GM18520 (cell line): ENCODE measurements at regions not wholly inside any gene's neighbourhood (a gene's known extent, or its start where the extent isn't known, plus 50 kb on each side); places are given as distances from the start of the nearest gene placed in this dataset.
A peak's percentile ranks its signal among the peaks of the same experiment; 100 is the strongest.

ENCODE experiments used
- ATAC-seq: cut with Tn5 transposase; IDR thresholded peaks from one replicate; pipeline ENCODE4 v1.9.1; 2021; ENCODE audit not compliant: unreplicated experiment

DNA sequence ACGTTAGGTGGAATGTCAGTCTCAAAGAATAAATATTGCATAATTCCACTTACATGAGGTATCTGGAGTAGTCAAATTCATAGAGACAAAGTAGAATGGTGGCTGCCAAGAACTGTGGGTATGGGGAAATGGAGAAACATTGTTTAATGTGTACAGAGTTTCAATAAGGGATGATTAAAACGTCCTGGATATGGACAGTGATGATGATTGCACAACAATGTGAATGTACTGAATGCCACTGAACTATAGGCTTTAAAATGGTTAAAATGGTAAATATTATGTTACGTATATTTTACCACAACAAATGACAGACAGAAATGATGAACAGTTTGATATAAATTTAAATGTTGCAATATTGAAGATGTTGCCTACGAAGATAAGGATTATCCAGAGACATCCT, 602.0 kb upstream of the PKDCC start:
- ATAC-seq: no peak

DNA sequence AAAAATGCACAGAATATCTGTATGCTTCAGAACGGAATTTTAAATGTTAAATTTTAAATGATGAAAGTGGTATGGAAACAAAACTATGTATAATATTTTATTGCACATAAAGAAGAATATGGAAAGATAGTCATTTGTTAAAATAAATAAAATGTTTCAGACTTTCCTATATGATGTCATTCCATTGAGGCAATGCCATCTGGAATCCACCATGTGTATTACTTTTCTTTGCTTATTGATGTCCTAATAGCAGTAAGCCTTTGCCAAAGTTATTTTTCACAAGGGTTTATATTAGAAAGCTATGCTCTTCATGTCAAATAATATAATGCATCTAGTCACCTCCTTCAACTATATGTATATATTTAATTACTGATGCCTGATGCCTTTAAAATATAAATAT, 601.6 kb upstream of the PKDCC start:
- ATAC-seq: no peak

- ATAC-seq: no peak
Observed at GRCh38 chr2:41448221-41448620, 599.6 kb upstream of the PKDCC start.

- no peak for ATAC-seq
Observed at GRCh38 chr2:41457026-41457425, 590.8 kb upstream of the PKDCC start.

GRCh38 chr2:41460661-41461060, 587.2 kb upstream of the PKDCC start:
- ATAC-seq: no peak

DNA sequence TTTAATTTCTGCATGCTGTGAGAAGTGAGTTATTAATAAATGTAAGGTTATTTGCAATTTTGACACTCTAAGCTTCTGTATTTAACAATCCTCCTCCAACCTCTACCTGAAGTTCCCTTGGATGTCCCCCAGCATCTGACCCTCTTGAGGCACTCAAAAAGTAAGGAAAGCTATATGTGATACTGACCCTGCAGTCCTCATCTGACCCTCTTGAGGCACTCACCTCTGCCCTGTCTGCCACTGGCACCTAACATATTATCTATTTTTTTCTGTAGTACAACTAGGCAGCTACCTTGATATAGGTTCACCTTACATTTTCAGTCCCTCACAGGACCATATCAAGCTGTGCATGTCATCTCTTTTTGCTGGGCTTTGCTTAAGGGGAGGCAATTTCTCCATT, 583.4 kb upstream of the PKDCC start:
- ATAC-seq: no peak

DNA sequence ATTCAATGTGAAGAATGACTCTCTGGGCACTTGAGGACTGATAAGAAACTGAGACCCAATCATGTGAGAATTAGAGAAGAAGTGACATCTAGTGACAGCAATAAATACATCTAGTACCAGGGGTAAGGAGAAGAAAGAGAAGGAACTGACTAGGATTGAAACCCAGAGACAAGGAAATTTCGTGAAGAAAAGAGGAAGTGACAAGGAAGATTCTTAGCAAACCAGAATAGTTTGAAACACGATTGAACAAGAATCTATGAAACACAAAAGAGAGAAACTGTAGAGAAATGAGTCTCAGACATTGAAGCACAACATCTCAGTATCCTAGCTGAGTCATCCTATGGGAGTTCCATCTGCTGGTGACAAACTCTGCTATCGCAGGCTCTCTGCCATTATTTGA, 571.9 kb upstream of the PKDCC start:
- peak; percentile 34 for ATAC-seq

DNA sequence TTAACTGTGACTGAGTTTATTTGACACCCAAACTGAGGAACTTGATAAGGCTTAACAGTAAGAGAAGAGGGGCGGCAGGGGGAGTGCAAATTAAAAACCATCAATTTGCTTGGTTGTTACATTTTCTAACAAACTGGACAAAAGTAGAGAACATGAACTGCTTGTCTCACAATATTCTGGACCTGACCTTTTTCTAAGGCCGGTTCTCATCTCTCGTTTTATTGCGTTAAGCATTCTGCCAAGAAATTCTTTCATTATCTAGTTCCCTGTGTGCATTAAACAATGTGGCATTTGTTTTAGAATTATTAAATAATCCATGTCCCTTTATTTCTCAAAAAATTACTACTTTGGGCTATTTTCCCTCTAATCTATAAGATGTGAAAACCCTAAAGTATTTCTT, 565.2 kb upstream of the PKDCC start:
- ATAC-seq: no peak

DNA sequence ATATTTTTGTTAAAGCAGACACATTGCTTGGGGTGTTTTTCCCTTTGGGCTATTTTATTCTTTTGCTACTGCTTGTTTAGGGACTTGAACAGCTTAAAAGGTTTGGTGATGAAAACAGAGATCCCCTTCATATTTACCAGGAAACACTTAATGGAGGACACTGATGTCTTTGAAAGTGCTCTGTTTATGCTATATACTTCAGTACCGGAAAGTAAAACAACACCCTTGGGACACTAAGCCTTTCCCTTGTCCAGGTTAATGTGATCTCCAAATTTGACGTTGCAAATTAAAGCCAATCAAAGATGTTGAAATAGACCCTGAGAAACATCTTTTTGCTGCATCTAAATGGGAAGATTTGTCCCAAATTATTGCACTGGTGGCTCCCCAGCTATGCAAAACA, 564.6 kb upstream of the PKDCC start:
- no peak for ATAC-seq

GRCh38 chr2:41483982-41484857, 563.6 kb upstream of the PKDCC start:
- ATAC-seq: no peak

DNA sequence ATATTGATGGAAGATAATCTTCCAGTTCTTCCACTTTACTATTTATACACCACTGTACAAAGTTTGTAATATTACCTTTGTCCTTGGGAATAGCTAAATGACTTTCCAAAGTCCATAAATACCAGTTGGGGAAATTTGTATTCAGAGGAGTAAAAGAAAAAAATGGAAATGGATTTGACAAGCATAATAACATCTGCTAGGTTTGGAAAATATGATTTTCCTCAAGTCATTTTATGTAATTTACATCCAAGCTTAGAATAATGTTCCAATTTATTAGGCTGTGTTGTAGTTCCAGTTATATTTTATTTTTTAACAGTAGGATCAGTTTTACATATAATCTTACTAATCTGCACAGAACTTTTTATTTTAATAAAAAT, 563.0 kb upstream of the PKDCC start:
- no peak for ATAC-seq

GRCh38 chr2:41486948-41487347, 560.9 kb upstream of the PKDCC start:
- ATAC-seq: no peak

GRCh38 chr2:41488888-41489287, 558.9 kb upstream of the PKDCC start:
- ATAC-seq: no peak

- ATAC-seq: no peak
Observed at GRCh38 chr2:41489638-41490037, 558.2 kb upstream of the PKDCC start.

DNA sequence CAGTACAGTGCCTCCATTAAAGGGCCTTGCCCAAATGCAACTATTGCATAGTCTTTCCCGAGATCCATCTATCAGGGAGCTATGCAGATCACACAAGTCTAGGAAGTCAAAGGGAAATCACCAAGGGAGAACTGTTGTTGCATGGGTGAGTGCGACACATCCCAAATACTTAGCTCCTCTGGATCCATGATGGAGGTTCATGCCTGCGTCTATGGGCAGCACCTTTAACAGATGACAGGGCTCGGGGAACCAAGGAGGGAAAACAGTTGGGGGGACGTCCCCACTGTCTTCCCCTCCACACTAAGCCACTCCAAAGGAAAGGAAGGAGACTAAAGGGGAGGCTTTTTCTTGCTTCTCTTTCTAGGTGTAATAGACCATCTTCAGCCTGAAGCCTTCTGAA, 552.8 kb upstream of the PKDCC start:
- no peak for ATAC-seq

DNA sequence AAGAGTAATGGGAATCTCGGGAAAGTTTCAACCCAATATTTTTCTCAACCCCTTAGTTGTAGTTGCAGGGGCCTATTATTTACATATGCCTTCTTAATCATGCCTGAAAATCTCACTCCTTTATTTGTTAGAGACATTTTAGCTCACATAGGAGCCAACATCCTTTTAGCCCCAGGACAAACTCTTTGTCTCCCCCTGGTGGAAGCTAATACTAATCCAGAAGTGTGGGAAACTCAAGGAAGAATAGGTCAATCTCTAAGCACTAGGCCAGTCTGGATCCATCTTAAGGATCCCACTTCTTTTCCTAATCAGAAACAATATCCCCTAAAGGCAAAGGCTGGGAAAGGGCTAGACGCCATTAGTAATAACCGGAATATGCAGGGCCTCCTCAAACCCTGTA, 550.9 kb upstream of the PKDCC start:
- no peak for ATAC-seq

DNA sequence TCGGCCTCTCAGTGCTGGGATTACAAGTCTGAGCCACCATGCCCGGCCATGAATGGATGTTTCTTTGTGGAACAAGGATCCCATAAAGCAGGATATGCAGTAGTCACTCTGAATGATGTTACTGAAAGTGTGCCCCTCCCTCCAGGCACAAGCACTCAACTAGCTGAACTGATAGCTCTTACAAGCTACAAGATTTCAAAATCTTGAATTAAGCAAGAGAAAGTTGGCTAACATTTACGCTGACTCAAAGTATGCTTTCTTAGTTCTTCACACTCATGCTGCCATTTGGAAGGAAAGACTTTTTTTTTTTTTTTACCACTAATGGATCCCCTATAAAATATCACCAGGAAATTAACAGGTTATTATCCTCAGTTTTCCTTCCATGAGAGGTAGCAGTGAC, 549.0 kb upstream of the PKDCC start:
- ATAC-seq: no peak

DNA sequence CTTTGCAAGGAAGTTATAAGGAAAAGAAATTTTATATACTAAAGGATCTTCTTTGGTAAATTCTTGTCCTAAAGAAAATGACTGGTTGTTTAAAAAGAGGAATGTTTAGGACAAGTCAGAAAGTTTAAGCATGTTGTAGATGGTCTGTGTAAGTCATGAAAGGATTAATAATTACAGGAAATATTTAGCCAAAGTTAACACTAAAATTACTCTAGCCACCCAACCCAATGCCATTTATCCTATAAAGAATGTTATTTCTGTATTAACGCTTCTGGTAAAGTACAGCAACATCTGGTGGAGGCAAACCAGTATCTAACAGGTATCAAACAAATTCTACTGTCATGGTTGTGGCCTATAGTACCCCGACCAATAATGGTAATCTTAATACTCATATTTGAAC, 546.9 kb upstream of the PKDCC start:
- no peak for ATAC-seq

DNA sequence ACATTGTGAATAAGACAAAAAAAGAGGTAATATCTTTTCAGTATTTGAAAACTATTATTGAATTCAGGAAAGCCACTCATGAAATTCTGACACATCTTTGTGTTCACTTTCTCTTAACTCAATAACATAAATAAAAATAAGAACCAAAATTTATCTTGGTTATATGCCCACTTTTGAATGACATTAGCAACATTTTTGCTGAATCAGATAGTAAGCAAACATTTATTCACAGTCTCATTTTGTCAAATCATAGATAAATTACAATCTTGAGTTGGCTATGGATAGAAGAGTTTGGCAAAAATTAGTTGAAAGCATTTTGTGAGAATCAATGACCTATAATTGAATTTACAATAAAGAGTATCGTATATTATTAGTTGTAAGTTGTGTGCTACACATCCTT, 545.1 kb upstream of the PKDCC start:
- no peak for ATAC-seq

DNA sequence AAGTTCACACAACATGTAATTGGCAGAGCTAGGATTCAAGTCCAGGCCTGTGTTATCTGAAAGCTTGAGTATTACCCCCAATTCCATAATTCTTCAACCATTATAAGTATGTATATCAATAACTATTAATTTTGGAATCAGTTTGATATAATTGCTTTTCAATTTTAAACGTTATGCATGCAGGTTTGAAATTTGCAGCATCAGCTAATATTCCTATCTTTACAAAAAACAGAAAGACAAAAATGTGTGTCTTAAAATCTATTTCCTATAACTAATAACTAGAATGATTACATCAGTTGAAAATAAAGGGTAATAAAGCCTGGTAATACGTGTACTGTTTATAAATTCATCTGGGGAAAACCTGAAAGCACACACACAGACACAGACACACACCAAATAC, 543.3 kb upstream of the PKDCC start:
- ATAC-seq: no peak

DNA sequence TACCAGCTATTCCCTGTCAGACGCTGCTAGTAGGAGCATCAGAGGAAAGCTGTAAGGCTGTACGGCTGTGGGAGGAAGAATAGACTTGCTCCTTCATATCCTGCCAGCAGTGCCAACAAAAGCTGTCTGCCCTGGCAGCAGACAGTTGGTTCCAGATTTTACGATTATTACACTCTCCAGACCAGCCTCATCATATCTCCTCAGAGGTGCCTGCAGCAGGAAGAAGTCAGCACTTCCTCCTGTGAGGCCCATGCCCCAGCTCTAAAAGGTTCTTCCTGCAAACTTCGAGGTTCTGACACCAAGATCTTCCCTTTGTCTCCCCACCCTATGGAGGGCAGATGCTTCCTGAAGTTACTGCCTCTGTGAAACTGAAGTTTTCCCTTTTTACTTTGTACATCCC, 537.7 kb upstream of the PKDCC start:
- ATAC-seq: no peak

GRCh38 chr2:41521211-41521610, 526.6 kb upstream of the PKDCC start:
- ATAC-seq: no peak
